SK-N-SH (cell line): ENCODE measurements at regions not wholly inside any gene's neighbourhood (a gene's known extent, or its start where the extent isn't known, plus 50 kb on each side); places are given as distances from the start of the nearest gene placed in this dataset.

ENCODE experiments used
- EP300 ChIP-seq, 2 experiments: IDR thresholded peaks; 2 replicates each; pipeline versions ENCODE4 v1.4.0 to v1.6.1; 2012; ENCODE audit warnings: borderline replicate concordance in 1 of 2, low read depth in 1 of 2, low read length in 1 of 2
- FOXM1 ChIP-seq: IDR thresholded peaks from 2 replicates; pipeline ENCODE4 v1.4.0; 2012; ENCODE audit warnings: low read depth, mild to moderate bottlenecking
- JUND ChIP-seq: IDR thresholded peaks from 2 replicates; pipeline ENCODE4 v1.4.0; 2012
- SIN3A ChIP-seq: IDR thresholded peaks from 2 replicates; pipeline ENCODE4 v1.6.1; 2012; ENCODE audit warnings: low read depth, mild to moderate bottlenecking, low read length, moderate library complexity, borderline replicate concordance
- TCF12 ChIP-seq: IDR thresholded peaks from 2 replicates; pipeline ENCODE4 v1.4.0; 2012
- TF ChIP-seq, protein P1 (sequence below): fragments of 200-600 bp; sonication (generic); IDR thresholded peaks from 2 replicates; pipeline ENCODE4 v1.6.1; 2017; ENCODE audit warnings: antibody characterized with exemption, mild to moderate bottlenecking, moderate library complexity
- TF ChIP-seq, protein P2 (sequence below): IDR thresholded peaks from 2 replicates; pipeline ENCODE4 v1.6.1; 2012; ENCODE audit warnings: mild to moderate bottlenecking, low read depth, low read length, moderate library complexity
- TF ChIP-seq, protein P3 (sequence below): fragments of 150-350 bp; IDR thresholded peaks from 2 replicates; pipeline ENCODE4 v1.6.1; 2016; ENCODE audit warnings: mild to moderate bottlenecking, low read depth, low read length

DNA sequence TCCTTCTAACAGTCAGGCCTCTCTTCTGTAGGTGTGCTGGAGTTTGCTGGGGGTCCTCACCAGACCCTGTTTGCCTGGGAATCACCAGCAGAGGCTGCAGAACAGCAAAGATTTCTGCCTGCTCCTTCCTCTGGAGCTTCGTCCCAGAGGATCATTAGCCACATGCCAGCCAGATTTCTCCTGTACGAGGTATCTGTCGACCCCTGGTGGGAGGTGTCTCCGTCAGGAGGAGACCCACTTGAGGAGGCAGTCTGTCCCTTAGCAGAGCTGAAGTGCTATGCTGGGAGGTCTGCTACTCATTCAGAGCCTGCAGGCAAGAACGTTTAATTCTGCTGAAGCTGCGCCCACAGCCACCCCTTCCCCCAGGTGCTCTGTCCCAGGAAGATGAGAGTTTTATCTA, 611.1 kb upstream of the COBL start:
- TF ChIP-seq, protein P1, sequence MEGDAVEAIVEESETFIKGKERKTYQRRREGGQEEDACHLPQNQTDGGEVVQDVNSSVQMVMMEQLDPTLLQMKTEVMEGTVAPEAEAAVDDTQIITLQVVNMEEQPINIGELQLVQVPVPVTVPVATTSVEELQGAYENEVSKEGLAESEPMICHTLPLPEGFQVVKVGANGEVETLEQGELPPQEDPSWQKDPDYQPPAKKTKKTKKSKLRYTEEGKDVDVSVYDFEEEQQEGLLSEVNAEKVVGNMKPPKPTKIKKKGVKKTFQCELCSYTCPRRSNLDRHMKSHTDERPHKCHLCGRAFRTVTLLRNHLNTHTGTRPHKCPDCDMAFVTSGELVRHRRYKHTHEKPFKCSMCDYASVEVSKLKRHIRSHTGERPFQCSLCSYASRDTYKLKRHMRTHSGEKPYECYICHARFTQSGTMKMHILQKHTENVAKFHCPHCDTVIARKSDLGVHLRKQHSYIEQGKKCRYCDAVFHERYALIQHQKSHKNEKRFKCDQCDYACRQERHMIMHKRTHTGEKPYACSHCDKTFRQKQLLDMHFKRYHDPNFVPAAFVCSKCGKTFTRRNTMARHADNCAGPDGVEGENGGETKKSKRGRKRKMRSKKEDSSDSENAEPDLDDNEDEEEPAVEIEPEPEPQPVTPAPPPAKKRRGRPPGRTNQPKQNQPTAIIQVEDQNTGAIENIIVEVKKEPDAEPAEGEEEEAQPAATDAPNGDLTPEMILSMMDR: no peak
- TF ChIP-seq, protein P2, sequence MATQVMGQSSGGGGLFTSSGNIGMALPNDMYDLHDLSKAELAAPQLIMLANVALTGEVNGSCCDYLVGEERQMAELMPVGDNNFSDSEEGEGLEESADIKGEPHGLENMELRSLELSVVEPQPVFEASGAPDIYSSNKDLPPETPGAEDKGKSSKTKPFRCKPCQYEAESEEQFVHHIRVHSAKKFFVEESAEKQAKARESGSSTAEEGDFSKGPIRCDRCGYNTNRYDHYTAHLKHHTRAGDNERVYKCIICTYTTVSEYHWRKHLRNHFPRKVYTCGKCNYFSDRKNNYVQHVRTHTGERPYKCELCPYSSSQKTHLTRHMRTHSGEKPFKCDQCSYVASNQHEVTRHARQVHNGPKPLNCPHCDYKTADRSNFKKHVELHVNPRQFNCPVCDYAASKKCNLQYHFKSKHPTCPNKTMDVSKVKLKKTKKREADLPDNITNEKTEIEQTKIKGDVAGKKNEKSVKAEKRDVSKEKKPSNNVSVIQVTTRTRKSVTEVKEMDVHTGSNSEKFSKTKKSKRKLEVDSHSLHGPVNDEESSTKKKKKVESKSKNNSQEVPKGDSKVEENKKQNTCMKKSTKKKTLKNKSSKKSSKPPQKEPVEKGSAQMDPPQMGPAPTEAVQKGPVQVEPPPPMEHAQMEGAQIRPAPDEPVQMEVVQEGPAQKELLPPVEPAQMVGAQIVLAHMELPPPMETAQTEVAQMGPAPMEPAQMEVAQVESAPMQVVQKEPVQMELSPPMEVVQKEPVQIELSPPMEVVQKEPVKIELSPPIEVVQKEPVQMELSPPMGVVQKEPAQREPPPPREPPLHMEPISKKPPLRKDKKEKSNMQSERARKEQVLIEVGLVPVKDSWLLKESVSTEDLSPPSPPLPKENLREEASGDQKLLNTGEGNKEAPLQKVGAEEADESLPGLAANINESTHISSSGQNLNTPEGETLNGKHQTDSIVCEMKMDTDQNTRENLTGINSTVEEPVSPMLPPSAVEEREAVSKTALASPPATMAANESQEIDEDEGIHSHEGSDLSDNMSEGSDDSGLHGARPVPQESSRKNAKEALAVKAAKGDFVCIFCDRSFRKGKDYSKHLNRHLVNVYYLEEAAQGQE: no peak
- TF ChIP-seq TCF12 (no peak), JUND (no peak), SIN3A (no peak), EP300 (IDR thresholded peaks at IDR 0.05; ENCODE audit: borderline replicate concordance in 1 of 2, low read depth in 1 of 2, low read length in 1 of 2) (no peak), FOXM1 (no peak)
- TF ChIP-seq, protein P3, sequence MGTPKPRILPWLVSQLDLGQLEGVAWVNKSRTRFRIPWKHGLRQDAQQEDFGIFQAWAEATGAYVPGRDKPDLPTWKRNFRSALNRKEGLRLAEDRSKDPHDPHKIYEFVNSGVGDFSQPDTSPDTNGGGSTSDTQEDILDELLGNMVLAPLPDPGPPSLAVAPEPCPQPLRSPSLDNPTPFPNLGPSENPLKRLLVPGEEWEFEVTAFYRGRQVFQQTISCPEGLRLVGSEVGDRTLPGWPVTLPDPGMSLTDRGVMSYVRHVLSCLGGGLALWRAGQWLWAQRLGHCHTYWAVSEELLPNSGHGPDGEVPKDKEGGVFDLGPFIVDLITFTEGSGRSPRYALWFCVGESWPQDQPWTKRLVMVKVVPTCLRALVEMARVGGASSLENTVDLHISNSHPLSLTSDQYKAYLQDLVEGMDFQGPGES: no peak
